ENCODE measurements at regions not wholly inside any gene's neighbourhood (a gene's known extent, or its start where the extent isn't known, plus 50 kb on each side); places are given as distances from the start of the nearest gene placed in this dataset.
"Not testable (repeated sequence)": the region's sequence is repeated elsewhere in the genome, so short reads cannot be mapped to it uniquely, and the experiment has no call there.

DNA sequence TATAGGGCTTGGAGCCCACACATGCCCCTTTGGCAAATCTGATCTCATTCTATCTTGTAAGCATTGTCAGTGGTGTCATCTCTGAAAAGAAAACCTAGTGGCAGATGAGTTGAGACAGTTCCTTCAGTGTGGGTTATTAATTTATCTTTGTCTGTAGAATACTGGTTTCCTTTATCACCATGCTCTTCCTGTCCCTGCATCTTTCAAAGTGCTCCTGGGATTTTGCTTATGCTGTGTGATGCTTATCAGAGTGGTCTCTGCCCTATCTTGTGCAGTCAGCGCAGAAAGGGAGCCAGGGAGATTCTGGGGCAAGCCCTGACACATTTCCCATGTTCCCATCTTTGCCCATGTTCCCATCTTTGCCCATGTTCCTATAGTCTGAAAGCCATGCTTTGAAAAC is 402.9 kb downstream of the RWDD3 start:
- ATAC-seq, result no peak
- DNase-seq (ENCODE audit: missing footprints), result no peak
- intact Hi-C loops (cut with DNase I), result no loop called here

DNA sequence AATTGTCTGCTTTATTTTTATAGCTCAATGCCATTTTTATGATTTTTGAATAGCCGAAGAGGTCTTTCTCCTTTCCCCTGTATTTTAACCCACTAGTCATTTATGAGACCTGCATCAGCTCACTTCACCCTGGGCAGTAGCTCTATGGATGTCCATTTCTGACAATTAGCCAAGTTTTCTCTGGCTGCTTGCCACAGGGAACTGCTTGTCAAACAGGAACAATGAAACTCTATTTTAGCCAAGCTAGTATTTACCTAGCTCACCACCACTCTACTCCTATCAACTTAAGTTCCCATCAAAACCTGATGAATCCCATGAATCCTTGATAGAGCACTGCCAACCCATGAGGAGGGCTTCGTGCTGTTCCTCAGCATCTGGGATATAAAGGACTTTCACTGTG is 406.7 kb downstream of the RWDD3 start:
- ATAC-seq (no peak), DNase-seq (ENCODE audit: missing footprints) (no peak)
- intact Hi-C loops (cut with DNase I), result no loop called here

DNA sequence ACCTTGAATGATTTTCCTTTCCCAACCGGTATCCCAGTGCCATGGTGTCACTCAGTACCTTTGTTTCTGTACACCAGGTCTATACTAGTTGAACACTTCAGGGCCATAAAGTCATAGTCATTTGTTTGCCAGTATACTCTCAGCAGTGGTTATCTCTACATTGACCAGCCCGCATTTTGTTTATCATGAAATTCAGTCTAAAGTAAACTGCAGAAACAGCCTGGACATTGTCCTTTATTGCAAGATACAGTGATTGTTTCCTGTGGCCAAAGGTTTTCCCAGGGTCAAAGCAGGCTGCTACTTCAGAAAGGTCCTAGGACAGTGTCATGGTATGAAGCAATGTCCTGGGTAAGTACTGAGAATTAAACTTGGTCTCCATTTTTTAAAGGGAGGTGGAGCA is 407.4 kb downstream of the RWDD3 start:
- ATAC-seq (no peak), DNase-seq (ENCODE audit: missing footprints) (no peak)
- intact Hi-C loops (cut with DNase I), result no loop called here

DNA sequence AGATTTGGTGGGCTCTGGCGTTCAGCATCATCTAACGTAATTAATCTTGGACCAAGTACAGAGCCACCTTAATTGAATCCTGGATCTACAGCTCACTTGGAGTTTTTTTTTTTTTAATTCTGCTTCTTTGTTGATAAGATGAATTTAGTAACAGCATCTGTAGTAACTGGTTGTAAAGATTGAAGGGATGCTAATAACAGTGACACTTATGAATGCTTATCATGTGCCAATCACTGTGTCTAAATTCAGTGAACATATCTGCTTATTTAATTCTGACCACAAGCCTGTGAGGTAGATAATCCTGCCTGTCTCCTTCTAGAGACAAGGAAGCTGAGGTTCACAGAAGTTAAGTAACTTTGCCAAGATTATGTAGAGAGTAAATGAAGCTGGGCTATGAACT is 408.0 kb downstream of the RWDD3 start:
- ATAC-seq (no peak), DNase-seq (ENCODE audit: missing footprints) (no peak)
- intact Hi-C loops (cut with DNase I), result no loop called here

DNA sequence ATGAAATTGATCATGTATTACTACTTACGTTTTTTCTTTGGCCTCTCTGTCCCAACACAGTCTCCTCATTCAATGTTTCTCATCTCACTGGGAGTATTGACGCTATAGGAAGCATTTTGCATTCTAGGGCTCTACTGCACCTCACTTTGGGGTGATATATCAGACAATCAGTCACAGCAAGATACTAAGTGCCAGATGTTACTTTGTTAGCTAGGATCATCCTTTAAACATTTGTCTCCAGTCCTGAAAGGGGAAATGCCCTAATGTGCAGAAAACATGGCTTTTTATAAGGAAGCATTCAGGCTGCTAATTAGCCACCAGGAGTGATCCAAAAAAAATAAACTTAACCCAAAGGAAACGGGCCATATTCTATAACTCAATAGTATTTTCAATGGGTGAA is 409.1 kb downstream of the RWDD3 start:
- no peak for ATAC-seq
- intact Hi-C loops (cut with DNase I), result no loop called here
- DNase-seq (ENCODE audit: missing footprints), result no peak

DNA sequence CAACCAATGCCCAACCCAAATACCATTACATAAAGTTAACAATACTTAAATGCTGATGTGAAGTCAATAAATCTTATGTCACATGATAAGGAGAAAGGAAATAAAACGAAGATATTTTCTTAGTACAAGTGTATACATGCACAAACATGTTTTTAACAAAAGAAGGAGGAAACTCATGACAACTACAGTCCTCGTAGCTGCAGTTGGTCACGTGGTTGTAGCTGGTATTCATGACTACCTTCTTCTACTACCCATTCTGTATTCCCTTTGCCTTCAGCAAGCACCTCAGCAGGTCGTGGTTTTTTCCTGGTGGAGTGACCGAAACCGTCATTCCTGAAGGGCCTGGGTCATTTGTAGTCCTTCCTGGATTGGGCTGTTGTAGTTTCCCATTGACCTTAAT is 411.1 kb downstream of the RWDD3 start:
- DNase-seq (ENCODE audit: missing footprints); intact Hi-C loops (cut with DNase I); ATAC-seq: not testable (repeated sequence)

DNA sequence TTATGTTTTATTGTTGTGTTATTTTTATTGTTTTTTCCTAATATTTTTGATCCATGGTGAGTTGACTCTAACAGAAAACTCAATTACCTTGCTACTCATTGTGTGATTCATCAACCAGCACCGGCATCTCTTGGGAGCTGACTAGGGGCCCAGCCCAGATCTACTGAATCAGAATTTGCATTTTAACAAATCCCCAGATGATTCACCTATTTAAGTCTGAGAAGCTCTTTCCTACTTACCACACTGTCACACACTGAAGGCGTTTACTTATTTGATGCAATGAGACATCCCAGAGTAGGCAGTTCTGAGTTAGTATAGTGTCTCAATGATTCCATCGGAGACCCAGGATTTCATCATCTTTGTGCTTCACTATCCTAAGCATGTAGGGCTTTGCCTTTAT is 416.6 kb downstream of the RWDD3 start:
- ATAC-seq (no peak), DNase-seq (ENCODE audit: missing footprints) (no peak)
- intact Hi-C loops (cut with DNase I), result no loop called here

DNA sequence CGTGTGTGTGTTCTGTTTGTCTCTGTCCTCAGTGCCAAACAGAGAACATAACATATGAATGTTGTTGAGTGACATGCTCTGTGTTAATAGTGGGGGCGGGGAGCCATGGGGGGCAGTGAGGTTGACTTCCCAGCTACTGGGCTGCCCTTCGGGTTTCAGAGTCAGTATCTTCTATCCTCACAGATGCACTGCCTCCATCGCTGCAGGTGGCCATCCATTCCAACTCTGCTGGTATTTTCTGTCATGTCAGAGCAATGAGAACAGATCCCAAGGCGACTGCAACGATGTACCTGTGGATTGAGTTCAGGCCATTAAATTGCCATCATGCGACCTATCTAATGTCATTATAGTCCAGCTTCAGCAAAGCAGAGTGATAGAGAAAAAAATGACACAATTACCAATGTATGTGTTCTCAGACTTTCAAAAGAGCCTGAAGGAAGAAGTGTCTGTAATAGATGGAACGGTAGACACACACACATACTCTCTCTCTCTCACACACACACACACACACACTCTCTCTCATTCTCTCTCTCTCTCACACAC is 418.5 kb downstream of the RWDD3 start:
- no peak for DNase-seq (ENCODE audit: missing footprints)
- intact Hi-C loops (cut with DNase I), result no loop called here
- no peak for ATAC-seq

DNA sequence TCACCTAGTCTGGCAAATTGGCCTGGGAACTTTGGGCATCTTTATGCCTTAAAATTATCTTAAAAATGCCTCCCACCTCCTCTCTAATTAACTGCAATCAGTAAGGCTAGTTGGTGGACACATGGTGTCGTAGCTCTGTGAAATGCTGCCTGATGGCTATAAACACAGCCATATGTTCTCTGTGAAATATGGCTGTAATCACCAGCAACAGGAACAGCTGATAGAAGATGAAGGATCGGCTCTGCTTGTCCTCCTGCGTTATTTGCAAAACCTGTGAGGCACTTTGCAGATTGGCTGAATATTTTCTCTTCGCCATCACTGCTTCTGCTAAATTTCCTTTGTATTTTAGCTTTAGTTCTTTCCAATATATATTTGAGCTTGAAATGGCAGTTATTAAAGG is 419.6 kb downstream of the RWDD3 start:
- no peak for DNase-seq (ENCODE audit: missing footprints)
- no peak for ATAC-seq
- intact Hi-C loops (cut with DNase I), result no loop called here

DNA sequence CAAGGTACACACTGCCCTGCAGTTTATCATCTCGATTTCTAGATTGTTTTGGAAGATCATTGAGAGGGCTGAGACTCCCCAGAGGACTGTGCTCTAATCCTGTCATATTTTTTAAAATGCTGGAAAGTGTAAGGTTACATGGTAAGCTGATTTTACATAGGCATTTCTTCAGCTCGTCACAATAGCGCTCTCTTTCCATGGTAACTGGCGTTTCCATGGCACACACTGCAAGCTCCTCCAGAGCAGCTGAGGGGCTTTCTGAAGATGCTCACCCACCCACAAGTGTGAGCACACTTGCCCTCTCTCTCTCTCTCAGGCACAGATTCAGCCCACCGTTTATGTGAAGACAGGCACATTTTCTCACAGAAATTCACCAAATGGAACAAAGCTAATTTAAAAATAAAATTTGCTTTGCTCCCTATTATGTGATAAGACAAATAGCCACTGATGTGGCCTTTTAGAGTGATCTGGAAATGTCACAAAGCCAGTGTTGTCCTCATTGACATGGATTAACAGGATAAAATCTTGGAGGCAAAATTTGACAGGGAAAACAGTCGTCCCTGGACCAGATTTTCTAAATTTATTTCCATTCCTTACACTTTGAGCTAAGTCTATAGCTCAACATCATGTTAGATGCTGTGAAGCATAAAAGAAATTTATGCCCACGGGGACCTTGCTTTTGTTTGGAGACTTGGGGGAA is 421.5 kb downstream of the RWDD3 start:
- intact Hi-C loops (cut with DNase I), result no loop called here

DNA sequence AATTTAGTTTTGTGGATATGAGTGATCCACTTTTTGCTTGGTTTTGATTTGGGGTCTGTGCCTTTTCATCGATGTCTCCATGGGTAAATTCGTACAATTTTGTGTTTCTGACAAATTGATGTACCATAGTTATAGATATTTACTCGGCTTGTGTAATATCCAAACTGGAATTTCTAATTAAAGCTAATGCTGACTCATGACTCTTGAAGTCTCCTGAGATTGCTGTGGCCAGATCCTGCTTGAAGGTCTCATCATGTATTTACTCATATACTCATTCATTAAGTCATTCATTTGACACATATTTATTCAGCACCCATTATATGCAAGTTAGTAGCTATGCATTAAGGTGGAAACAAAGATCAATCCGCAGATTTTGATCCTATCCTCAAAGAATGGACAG is 423.2 kb downstream of the RWDD3 start:
- ATAC-seq, result no peak

More for the DNA sequence above, 421.5 kb downstream of the RWDD3 start:
- ATAC-seq (no peak), DNase-seq (ENCODE audit: missing footprints) (no peak)

DNA sequence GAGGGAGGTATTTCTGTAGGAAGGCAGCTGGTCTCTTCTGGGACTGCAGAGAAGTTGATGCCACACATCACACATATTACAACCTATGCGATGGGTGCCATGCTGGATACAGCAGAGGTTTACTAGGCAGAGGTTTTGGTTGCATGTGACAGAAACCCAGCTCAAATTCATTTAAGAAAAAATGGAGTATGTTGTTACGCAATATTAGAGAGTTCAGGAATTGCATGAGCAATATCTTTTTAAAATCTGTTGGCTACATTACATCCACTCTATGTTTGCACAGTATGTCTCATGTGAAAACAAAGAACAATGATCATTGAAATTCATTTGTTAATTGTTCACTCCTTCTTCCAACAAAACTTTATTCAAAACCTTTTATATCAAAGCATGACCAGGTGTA is 425.2 kb downstream of the RWDD3 start:
- ATAC-seq (no peak), DNase-seq (ENCODE audit: missing footprints) (no peak)
- intact Hi-C loops (cut with DNase I), result no loop called here

More for the DNA sequence above, 423.2 kb downstream of the RWDD3 start:
- intact Hi-C loops (cut with DNase I), result no loop called here
- no peak for DNase-seq (ENCODE audit: missing footprints)

DNA sequence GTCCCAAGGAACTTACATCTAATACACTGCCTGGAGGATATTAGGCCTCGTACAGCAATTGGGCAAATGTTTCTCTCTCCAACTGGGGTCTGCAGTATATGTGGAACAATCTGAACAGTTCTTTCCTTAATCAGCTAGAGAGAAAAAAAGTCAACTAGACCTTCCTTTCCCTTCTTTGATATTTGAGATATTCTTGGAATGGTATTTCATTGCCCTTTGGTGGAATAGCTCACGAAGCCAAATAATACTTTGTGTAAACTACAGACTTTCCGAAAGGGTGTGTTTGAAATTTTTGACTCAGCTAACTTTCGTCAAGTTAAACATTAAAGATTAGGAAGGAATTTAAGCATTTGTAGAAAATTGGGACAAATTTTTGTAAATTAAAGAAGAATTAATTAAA is 425.6 kb downstream of the RWDD3 start:
- ATAC-seq, result no peak
- intact Hi-C loops (cut with DNase I), result no loop called here
- DNase-seq (ENCODE audit: missing footprints), result no peak

DNA sequence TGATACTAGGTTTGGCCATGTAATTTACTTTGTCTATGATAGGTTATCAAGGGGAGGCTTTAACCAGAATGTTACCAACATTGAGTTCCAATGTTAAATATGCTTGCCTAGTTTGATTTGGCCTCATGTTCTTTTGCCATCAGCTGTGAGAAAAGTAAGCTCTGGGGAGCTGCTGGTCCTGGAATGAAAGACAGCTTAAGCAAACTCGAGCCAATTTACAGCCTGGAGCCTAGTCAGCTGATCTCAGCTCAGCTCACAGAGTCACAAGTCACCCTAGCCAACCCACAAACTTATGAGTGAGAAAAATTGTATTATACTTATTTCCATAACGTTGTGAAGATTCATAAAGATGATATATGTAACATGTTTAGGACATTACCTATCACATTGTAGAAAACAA is 426.7 kb downstream of the RWDD3 start:
- ATAC-seq (no peak), DNase-seq (ENCODE audit: missing footprints) (no peak)
- intact Hi-C loops (cut with DNase I), result no loop called here

DNA sequence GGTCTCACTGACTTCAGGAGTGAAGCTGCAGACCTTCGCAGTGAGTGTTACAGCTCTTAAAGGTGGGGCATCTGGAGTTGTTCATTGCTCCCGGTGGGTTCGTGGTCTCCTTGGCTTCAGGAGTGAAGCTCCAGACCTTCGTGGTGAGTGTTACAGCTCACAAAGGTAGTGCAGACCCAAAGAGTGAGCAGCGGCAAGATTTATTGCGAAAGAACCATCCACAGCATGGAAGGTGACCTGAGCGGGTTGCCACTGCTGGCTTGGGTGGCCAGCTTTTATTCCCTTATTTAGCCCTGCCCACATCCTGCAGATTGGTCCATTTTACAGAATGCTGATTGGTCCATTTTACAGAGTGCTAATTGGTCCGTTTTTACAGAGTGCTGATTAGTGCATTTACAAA is 429.5 kb downstream of the RWDD3 start:
- ATAC-seq; intact Hi-C loops (cut with DNase I): not testable (repeated sequence)
- DNase-seq (ENCODE audit: missing footprints), result peak; percentile 41

DNA sequence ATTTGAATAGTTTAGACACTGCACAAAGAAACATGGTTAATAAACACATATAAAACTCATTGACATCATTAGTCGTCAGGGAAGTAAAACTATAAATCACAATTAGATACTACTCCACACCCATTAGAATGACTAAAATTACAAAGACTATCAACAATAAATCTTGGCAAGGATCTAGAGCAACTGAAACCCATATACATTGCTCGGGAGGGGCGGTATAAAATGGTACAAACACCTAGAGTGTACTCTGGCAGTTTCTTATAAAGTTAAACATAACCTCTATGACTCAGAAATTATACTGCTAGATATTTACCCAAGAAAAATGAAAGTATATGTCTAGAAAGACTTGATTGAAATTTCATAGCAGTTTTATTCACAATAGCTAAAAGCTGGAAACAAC is 434.2 kb downstream of the RWDD3 start:
- no peak for ATAC-seq
- DNase-seq (ENCODE audit: missing footprints), result no peak
- intact Hi-C loops (cut with DNase I), result no loop called here

DNA sequence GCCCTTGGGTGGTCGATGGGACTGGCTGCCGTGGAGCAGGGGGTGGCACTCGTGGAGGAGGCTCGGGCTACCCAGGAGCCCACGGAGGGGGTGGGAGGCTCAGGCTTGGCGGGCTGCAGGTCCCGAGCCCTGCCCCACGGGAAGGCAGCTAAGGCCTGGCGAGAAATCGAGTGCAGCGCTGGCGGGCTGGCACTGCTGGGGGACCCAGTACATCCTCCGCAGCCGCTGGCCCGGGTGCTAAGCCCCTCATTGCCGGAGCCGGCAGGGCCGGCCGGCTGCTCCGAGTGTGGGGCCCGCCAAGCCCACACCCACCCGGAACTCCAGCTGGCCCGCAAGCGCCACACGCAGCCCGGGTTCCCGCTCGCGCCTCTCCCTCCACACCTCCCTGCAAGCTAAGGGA is 435.6 kb downstream of the RWDD3 start:
- ATAC-seq; intact Hi-C loops (cut with DNase I); DNase-seq (ENCODE audit: missing footprints): not testable (repeated sequence)

DNA sequence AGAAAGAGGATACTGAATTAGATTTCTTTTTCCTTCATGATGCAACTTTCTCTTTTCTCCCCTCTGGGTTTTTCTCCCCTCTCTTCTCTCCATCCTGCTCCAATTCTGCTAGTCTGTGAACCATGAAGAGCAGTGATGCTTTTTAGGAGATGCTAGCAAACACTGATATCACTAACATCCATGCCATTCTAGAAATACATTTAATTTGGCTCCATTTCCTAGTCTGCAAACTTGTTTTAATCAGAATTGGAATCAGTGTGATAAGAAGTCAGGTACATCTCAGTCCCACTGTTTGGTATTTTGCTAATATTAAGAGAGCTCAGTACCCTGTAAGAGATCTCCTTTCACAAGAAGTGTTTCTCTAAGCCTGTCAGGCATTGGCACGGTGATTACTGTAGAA is 437.1 kb downstream of the RWDD3 start:
- DNase-seq (ENCODE audit: missing footprints) (no peak), ATAC-seq (no peak)
- intact Hi-C loops (cut with DNase I), result no loop called here

DNA sequence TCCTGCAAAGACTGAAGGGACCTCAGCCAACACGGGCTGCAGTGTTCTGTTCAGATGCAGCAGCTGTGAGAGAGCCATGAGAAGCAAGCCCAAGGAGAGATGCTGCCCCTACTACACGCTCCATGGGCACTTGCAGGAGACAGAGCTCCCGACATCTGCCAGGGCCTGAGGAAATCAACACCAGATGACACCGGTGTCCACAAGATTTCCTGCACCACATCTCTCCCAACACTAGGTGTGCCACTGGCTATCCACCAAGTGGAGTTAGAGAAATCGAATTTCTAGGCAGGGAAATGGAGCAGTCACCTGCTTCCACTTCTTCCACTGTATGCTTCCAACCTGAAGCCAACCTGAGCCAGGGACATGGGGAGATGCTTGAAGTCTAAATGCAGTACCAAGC is 445.3 kb downstream of the RWDD3 start:
- DNase-seq (ENCODE audit: missing footprints) (no peak), ATAC-seq (no peak)
- intact Hi-C loops (cut with DNase I), result no loop called here

DNA sequence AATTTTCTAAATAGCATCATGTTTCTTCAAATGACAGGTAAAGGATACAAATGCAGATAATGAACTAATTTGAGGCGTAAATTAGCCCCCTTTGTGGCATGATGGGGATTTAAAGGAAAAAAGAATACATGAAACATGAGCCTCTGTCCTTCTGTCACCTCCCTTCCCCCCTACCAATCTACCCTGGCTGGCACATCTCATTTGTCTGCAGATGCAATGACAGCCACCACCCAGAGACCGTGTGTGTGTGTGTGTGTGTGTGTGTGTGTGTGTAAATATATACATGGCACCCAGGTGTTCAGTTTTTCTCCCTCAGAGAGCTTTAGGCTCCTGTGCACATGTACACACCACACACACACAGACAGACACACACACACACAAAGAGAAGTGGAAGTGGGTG is 451.1 kb downstream of the RWDD3 start:
- ATAC-seq (no peak), DNase-seq (ENCODE audit: missing footprints) (no peak)
- intact Hi-C loops (cut with DNase I), result no loop called here

DNA sequence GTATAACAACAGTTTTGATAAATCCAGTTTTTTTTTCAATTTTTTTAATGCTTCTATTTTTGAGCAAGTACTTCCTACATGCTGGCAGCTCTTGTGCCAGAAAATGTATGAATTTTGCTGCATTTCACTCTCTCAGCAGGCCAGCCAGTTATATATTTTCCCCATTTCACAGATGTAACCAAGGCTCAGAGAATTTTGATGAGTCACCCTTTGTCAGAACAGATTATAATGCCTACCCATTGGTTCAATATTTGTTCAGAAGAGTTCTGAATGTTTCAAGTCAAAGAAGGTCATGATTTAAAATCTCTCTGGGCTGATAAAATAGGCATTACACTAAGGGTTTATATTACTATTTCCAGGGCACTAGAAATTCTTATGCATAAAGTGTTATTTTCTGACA is 452.2 kb downstream of the RWDD3 start:
- DNase-seq (ENCODE audit: missing footprints) (no peak), ATAC-seq (no peak)
- intact Hi-C loops (cut with DNase I), result no loop called here

Measured in Right ventricle myocardium inferior (tissue), 1 donor.